ENCODE measurements at regions not wholly inside any gene's neighbourhood (a gene's known extent, or its start where the extent isn't known, plus 50 kb on each side); places are given as distances from the start of the nearest gene placed in this dataset.

DNA sequence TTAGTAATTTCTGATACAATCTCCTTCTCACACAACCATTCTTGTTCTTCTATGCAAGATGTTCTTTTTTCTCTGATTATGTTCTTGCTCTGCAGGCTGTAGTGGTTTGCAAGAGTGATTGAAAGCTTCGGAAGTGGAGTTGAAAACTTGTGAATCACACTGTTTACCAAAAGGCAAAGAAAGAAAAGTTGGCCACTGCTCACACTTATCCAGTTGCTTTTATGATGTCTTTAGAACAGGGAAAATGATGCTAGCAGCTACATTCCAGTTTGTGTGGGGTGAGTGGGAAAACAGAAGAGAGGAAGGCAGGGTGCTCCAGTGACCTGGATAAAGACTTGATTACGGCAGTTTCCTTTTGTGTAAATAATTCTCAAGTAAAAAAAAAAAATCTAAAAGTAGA, 583.3 kb downstream of the TENT5A start:
- H3K36me3 Mint-ChIP-seq (ENCODE audit: insufficient read depth, unreplicated experiment) = no peaks in the 10 kb centered on the region
- no peaks in the 10 kb centered on the region for H3K9me3 Mint-ChIP-seq (ENCODE audit: unreplicated experiment)
- no peak for DNase-seq (ENCODE audit: unreplicated experiment)
- no peaks in the 10 kb centered on the region for H3K27me3 Mint-ChIP-seq (ENCODE audit: insufficient read depth, unreplicated experiment)
- H3K4me3 Mint-ChIP-seq (ENCODE audit: unreplicated experiment) = no peak overlapping the region
- TF ChIP-seq, protein P1, sequence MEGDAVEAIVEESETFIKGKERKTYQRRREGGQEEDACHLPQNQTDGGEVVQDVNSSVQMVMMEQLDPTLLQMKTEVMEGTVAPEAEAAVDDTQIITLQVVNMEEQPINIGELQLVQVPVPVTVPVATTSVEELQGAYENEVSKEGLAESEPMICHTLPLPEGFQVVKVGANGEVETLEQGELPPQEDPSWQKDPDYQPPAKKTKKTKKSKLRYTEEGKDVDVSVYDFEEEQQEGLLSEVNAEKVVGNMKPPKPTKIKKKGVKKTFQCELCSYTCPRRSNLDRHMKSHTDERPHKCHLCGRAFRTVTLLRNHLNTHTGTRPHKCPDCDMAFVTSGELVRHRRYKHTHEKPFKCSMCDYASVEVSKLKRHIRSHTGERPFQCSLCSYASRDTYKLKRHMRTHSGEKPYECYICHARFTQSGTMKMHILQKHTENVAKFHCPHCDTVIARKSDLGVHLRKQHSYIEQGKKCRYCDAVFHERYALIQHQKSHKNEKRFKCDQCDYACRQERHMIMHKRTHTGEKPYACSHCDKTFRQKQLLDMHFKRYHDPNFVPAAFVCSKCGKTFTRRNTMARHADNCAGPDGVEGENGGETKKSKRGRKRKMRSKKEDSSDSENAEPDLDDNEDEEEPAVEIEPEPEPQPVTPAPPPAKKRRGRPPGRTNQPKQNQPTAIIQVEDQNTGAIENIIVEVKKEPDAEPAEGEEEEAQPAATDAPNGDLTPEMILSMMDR (IDR thresholded peaks at IDR 0.05; ENCODE audit: unreplicated experiment) = no peak
- H3K4me1 Mint-ChIP-seq (ENCODE audit: insufficient read depth, unreplicated experiment) = peaks cover 13% of the 10 kb centered on the region
- BruUV-seq (replicated peaks) = no TSS peak
- POLR2A ChIA-PET = interaction anchor here (0.6 kb wide), 1 partner anchor 108 kb away, joined by 3 read pairs; no protein-coding TSS in a partner anchor
- no peak overlapping the region for H3K27ac Mint-ChIP-seq (ENCODE audit: low read depth, unreplicated experiment)
- intact Hi-C loops (cut with micrococcal nuclease) = no loop called here
- CTCF ChIA-PET = interaction anchor here (0.7 kb wide), 1 partner anchor 231 kb away, joined by 4 read pairs; no protein-coding TSS in a partner anchor

DNA sequence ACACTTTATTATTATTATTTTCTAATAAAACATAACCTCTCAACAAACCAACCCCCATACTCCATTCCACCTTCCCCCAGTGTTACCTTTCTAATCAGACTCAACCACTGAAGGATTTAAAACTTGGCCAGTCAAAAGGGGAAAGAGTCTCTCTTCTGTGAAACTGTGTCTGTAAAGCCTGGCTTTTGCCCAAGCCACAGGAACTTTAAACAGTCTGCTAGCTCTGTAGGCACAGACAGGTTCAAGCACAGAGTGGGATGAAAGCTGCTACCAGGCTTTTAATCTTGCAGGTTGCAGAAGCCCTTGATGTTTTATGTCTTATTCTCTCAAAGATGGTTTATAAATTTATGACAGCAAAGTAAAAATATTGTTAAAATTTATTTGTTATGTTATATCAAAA, 585.7 kb downstream of the TENT5A start:
- POLR2A ChIA-PET = no interaction called here
- Mint-ChIP-seq H3K27me3 (ENCODE audit: insufficient read depth, unreplicated experiment) (no peaks in the 10 kb centered on the region), H3K27ac (ENCODE audit: low read depth, unreplicated experiment) (no peak overlapping the region), H3K9me3 (ENCODE audit: unreplicated experiment) (no peaks in the 10 kb centered on the region), H3K4me3 (ENCODE audit: unreplicated experiment) (no peak overlapping the region), H3K36me3 (ENCODE audit: insufficient read depth, unreplicated experiment) (no peaks in the 10 kb centered on the region), H3K4me1 (ENCODE audit: insufficient read depth, unreplicated experiment) (peaks cover 13% of the 10 kb centered on the region)
- CTCF ChIA-PET = no interaction called here
- intact Hi-C loops (cut with micrococcal nuclease) = no loop called here
- TF ChIP-seq, protein P1 (IDR thresholded peaks at IDR 0.05; ENCODE audit: unreplicated experiment) = no peak
- DNase-seq (ENCODE audit: unreplicated experiment) = peak; percentile 17
- no TSS peak for BruUV-seq (replicated peaks)

DNA sequence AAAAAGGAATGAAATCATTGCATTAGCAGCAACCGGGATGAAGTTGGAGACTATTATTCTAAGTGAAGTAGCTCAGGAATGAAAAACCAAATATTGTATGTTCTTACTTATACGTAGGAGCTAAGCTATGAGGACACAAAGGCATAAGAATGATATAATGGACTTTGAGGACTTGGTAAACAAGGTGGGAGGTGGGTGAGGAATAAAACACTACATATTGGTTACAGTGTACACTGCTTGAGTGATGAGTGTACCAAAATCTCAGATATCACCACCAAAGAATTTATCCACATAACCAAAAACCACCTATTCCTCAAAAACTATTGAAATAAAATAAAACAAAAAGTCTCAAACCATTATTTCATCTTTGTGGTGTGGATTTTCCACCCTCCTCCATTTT, 593.5 kb downstream of the TENT5A start:
- Mint-ChIP-seq H3K9me3 (ENCODE audit: unreplicated experiment) (no peaks in the 10 kb centered on the region), H3K4me3 (ENCODE audit: unreplicated experiment) (no peak overlapping the region), H3K27ac (ENCODE audit: low read depth, unreplicated experiment) (no peak overlapping the region), H3K27me3 (ENCODE audit: insufficient read depth, unreplicated experiment) (no peaks in the 10 kb centered on the region), H3K36me3 (ENCODE audit: insufficient read depth, unreplicated experiment) (no peaks in the 10 kb centered on the region), H3K4me1 (ENCODE audit: insufficient read depth, unreplicated experiment) (no peaks in the 10 kb centered on the region)
- no TSS peak for BruUV-seq (replicated peaks)
- TF ChIP-seq, protein P1 (IDR thresholded peaks at IDR 0.05; ENCODE audit: unreplicated experiment) = no peak
- DNase-seq (ENCODE audit: unreplicated experiment) = no peak
- ChIA-PET POLR2A (no interaction called here), CTCF (no interaction called here)
- intact Hi-C loops (cut with micrococcal nuclease) = no loop called here

DNA sequence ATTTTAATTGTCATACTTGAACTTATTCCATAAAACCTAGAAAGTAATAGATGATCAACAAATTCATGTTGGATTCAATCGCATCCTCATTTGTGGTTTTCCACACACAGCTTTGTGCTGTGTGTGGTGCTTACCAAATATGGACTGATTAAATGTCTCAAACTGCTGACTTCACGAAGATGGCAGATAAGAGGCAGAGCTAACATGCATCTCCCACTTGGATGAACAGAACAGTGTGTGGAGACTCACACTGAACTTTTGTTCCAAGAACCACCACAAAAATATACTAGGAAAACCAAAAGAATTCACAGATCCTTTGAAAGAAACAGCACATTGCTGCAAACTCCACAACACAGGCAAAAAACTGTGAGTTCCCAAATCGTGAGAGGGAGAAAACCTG, 603.7 kb downstream of the TENT5A start:
- H3K27me3 Mint-ChIP-seq (ENCODE audit: insufficient read depth, unreplicated experiment) = no peaks in the 10 kb centered on the region
- no TSS peak for BruUV-seq (replicated peaks)
- intact Hi-C loops (cut with micrococcal nuclease) = no loop called here

More for the DNA sequence above, 603.7 kb downstream of the TENT5A start:
- POLR2A ChIA-PET = no interaction called here
- H3K4me1 Mint-ChIP-seq (ENCODE audit: insufficient read depth, unreplicated experiment) = no peaks in the 10 kb centered on the region
- TF ChIP-seq, protein P1 (IDR thresholded peaks at IDR 0.05; ENCODE audit: unreplicated experiment) = no peak
- CTCF ChIA-PET = no interaction called here
- H3K4me3 Mint-ChIP-seq (ENCODE audit: unreplicated experiment) = no peak overlapping the region
- no peaks in the 10 kb centered on the region for H3K9me3 Mint-ChIP-seq (ENCODE audit: unreplicated experiment)
- no peak for DNase-seq (ENCODE audit: unreplicated experiment)
- no peak overlapping the region for H3K27ac Mint-ChIP-seq (ENCODE audit: low read depth, unreplicated experiment)
- no peaks in the 10 kb centered on the region for H3K36me3 Mint-ChIP-seq (ENCODE audit: insufficient read depth, unreplicated experiment)

Data from MCF 10A (cell line).